Calu3 (cell line): ENCODE measurements at regions not wholly inside any gene's neighbourhood (a gene's known extent, or its start where the extent isn't known, plus 50 kb on each side); places are given as distances from the start of the nearest gene placed in this dataset.

Experiments used
- BruUV-seq: library from RNA; stranded (reverse); fragments of 400-500 nt; replicated peaks from 2 replicates; lab custom pipeline; 2021; lab: Mats Ljungman, UMichigan
- CTCF ChIA-PET: fragments of 300-600 bp; sonication (Branson Sonifier 250); formaldehyde crosslinking; loops from one replicate; lab custom pipeline; 2022; ENCODE audit warnings: antibody characterized with exemption; lab: Charles Lee
- DNase-seq: peaks from one replicate; pipeline ENCODE4 v3.0.0; 2022
- H3K27ac Mint-ChIP-seq: one replicate; pipeline ENCODE4 v1.8.0; 2022; ENCODE audit warnings: mixed read lengths; ENCODE audit not compliant: unreplicated experiment
- H3K27me3 Mint-ChIP-seq: one replicate; pipeline ENCODE4 v1.8.0; 2022; ENCODE audit warnings: mixed read lengths; ENCODE audit not compliant: unreplicated experiment
- H3K36me3 Mint-ChIP-seq: one replicate; pipeline ENCODE4 v1.8.0; 2022; ENCODE audit warnings: mild to moderate bottlenecking, moderate library complexity, mixed read lengths; ENCODE audit not compliant: insufficient read depth, unreplicated experiment
- H3K4me1 Mint-ChIP-seq: one replicate; pipeline ENCODE4 v1.8.0; 2022; ENCODE audit warnings: mild to moderate bottlenecking, low read depth, mixed read lengths; ENCODE audit not compliant: unreplicated experiment
- H3K4me3 Mint-ChIP-seq: one replicate; pipeline ENCODE4 v1.8.0; 2022; ENCODE audit warnings: mild to moderate bottlenecking, low read depth, moderate library complexity, mixed read lengths; ENCODE audit not compliant: unreplicated experiment
- H3K9me3 Mint-ChIP-seq: one replicate; pipeline ENCODE4 v1.8.0; 2022; ENCODE audit warnings: low read depth, mixed read lengths; ENCODE audit not compliant: unreplicated experiment
- intact Hi-C: fragments of 100-400 bp; cut with micrococcal nuclease; formaldehyde crosslinking; loops from one replicate; pipeline ENCODE4 v1.10.0; 2022; ENCODE audit not compliant: unreplicated experiment
- TF ChIP-seq, protein P1 (sequence below): fragments of 200-600 bp; IDR thresholded peaks from one replicate; pipeline ENCODE4 v1.8.0; 2022; ENCODE audit warnings: antibody characterized with exemption; ENCODE audit not compliant: unreplicated experiment

- BruUV-seq = no TSS peak
- DNase-seq = no peak
- intact Hi-C loops = no loop called here
- CTCF ChIA-PET = no interaction called here
- Mint-ChIP-seq H3K9me3 (no peaks in the 10 kb centered on the region), H3K27ac (no peak overlapping the region), H3K36me3 (no peaks in the 10 kb centered on the region), H3K4me3 (no peak overlapping the region), H3K27me3 (no peaks in the 10 kb centered on the region), H3K4me1 (no peaks in the 10 kb centered on the region)
- TF ChIP-seq, protein P1, sequence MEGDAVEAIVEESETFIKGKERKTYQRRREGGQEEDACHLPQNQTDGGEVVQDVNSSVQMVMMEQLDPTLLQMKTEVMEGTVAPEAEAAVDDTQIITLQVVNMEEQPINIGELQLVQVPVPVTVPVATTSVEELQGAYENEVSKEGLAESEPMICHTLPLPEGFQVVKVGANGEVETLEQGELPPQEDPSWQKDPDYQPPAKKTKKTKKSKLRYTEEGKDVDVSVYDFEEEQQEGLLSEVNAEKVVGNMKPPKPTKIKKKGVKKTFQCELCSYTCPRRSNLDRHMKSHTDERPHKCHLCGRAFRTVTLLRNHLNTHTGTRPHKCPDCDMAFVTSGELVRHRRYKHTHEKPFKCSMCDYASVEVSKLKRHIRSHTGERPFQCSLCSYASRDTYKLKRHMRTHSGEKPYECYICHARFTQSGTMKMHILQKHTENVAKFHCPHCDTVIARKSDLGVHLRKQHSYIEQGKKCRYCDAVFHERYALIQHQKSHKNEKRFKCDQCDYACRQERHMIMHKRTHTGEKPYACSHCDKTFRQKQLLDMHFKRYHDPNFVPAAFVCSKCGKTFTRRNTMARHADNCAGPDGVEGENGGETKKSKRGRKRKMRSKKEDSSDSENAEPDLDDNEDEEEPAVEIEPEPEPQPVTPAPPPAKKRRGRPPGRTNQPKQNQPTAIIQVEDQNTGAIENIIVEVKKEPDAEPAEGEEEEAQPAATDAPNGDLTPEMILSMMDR = no peak
Observed at GRCh38 chr13:76609643-76610042, 276.6 kb downstream of the KCTD12 start.

GRCh38 chr13:76607866-76608265 is 278.3 kb downstream of the KCTD12 start:
- H3K27me3 Mint-ChIP-seq = no peaks in the 10 kb centered on the region
- no peaks in the 10 kb centered on the region for H3K4me1 Mint-ChIP-seq
- H3K9me3 Mint-ChIP-seq = no peaks in the 10 kb centered on the region
- intact Hi-C loops = no loop called here
- no peak for DNase-seq
- CTCF ChIA-PET = no interaction called here
- H3K36me3 Mint-ChIP-seq = no peaks in the 10 kb centered on the region
- no peak overlapping the region for H3K4me3 Mint-ChIP-seq
- TF ChIP-seq, protein P1 = no peak
- no peak overlapping the region for H3K27ac Mint-ChIP-seq
- BruUV-seq = no TSS peak

GRCh38 chr13:76600081-76600480 is 286.1 kb downstream of the KCTD12 start:
- intact Hi-C loops = no loop called here
- TF ChIP-seq, protein P1 = no peak
- DNase-seq = no peak
- Mint-ChIP-seq H3K4me1 (no peaks in the 10 kb centered on the region), H3K27ac (no peak overlapping the region), H3K9me3 (no peaks in the 10 kb centered on the region), H3K4me3 (no peak overlapping the region), H3K27me3 (no peaks in the 10 kb centered on the region), H3K36me3 (no peaks in the 10 kb centered on the region)
- no TSS peak for BruUV-seq
- CTCF ChIA-PET = no interaction called here

- TF ChIP-seq, protein P1 = no peak
- CTCF ChIA-PET = no interaction called here
- no peak for DNase-seq
Observed at GRCh38 chr13:76597868-76598267, 288.3 kb downstream of the KCTD12 start.

More at GRCh38 chr13:76597868-76598267, 288.3 kb downstream of the KCTD12 start:
- no TSS peak for BruUV-seq
- no peaks in the 10 kb centered on the region for H3K27me3 Mint-ChIP-seq
- H3K27ac Mint-ChIP-seq = no peak overlapping the region
- no peaks in the 10 kb centered on the region for H3K9me3 Mint-ChIP-seq
- H3K4me1 Mint-ChIP-seq = no peaks in the 10 kb centered on the region
- intact Hi-C loops = no loop called here
- no peaks in the 10 kb centered on the region for H3K36me3 Mint-ChIP-seq
- H3K4me3 Mint-ChIP-seq = no peak overlapping the region
